ENCODE measurements at regions not wholly inside any gene's neighbourhood (a gene's known extent, or its start where the extent isn't known, plus 50 kb on each side); places are given as distances from the start of the nearest gene placed in this dataset.

- no peak for TF ChIP-seq CTCF (IDR thresholded peaks at IDR 0.05 in 2 of 3, conservative IDR thresholded peaks at IDR 0.05 in 1 of 3; ENCODE audit: borderline replicate concordance in 1 of 3, insufficient read depth in 1 of 3, low read depth in 2 of 3, low read length in 2 of 3)
- TF ChIP-seq SP1 (IDR thresholded peaks at IDR 0.05; ENCODE audit: low read depth), result no peak
- no peak for TF ChIP-seq CBX3 (IDR thresholded peaks at IDR 0.05; ENCODE audit: low read depth)
Observed at GRCh38 chr10:121267236-121268003, 330.8 kb downstream of the FGFR2 start.
